NCI-H1694 treated with DMSO at 0.1 percent for 48 hours (cell line): ENCODE measurements at regions not wholly inside any gene's neighbourhood (a gene's known extent, or its start where the extent isn't known, plus 50 kb on each side); places are given as distances from the start of the nearest gene placed in this dataset.
"Not testable (repeated sequence)": the region's sequence is repeated elsewhere in the genome, so short reads cannot be mapped to it uniquely, and the experiment has no call there.

ENCODE experiments used
- DNase-seq: peaks from one replicate; lab custom pipeline; 2025; lab: John Stamatoyannopoulos, UW

GRCh38 chr10:25076506-25077177 lies 60.2 kb downstream of the THNSL1 start:
- no peak for DNase-seq

- no peak for DNase-seq
These were observed 62.4 kb downstream of the THNSL1 start for GRCh38 chr10:25078658-25079431.

- DNase-seq: peak; percentile 43
These were observed 64.6 kb downstream of the THNSL1 start for GRCh38 chr10:25080880-25081581.

- no peak for DNase-seq
These were observed 66.1 kb downstream of the THNSL1 start for GRCh38 chr10:25082276-25083204.

GRCh38 chr10:25083546-25084111 lies 67.2 kb downstream of the THNSL1 start:
- DNase-seq: no peak

GRCh38 chr10:25084447-25084846 lies 68.0 kb downstream of the THNSL1 start:
- DNase-seq: no peak

- no peak for DNase-seq
These were observed 78.2 kb downstream of the THNSL1 start for GRCh38 chr10:25094590-25094989.

GRCh38 chr10:25097669-25098411 lies 77.0 kb upstream of the GPR158 start:
- no peak for DNase-seq

- no peak for DNase-seq
These were observed 74.7 kb upstream of the GPR158 start for GRCh38 chr10:25100141-25100540.

GRCh38 chr10:25101461-25102146 lies 73.2 kb upstream of the GPR158 start:
- no peak for DNase-seq

GRCh38 chr10:25102147-25102822 lies 72.5 kb upstream of the GPR158 start:
- no peak for DNase-seq

- DNase-seq: no peak
These were observed 71.1 kb upstream of the GPR158 start for GRCh38 chr10:25103703-25104102.

- DNase-seq: no peak
These were observed 70.4 kb upstream of the GPR158 start for GRCh38 chr10:25104441-25104840.

GRCh38 chr10:25105262-25105661 lies 69.5 kb upstream of the GPR158 start:
- no peak for DNase-seq

GRCh38 chr10:25105743-25106260 lies 69.0 kb upstream of the GPR158 start:
- DNase-seq: no peak

GRCh38 chr10:25107756-25108155 lies 67.0 kb upstream of the GPR158 start:
- DNase-seq: no peak

- not testable (repeated sequence) for DNase-seq
These were observed 64.9 kb upstream of the GPR158 start for GRCh38 chr10:25109896-25110295.

- DNase-seq: no peak
These were observed 62.8 kb upstream of the GPR158 start for GRCh38 chr10:25112016-25112415.
